Tibial nerve (tissue), 4 donors: ENCODE measurements at regions not wholly inside any gene's neighbourhood (a gene's known extent, or its start where the extent isn't known, plus 50 kb on each side); places are given as distances from the start of the nearest gene placed in this dataset. TPM values are rescaled to one million over a fixed set of nuclear protein-coding genes. Genes with fewer than 3 reads are reported as not detected.

ENCODE experiments used
- DNase-seq, 2 donors: peaks; one replicate each; pipeline ENCODE4 v3.0.0-alpha.2; 2019; ENCODE audit warnings: low spot score in 2 of 2
- H3K27ac ChIP-seq, 4 donors: fragments of 200-600 bp; sonication (generic) in 3 of 4; one replicate each; pipeline ENCODE4 v1.5.1; 2017 to 2019; ENCODE audit warnings: mild to moderate bottlenecking in 1 of 4
- H3K27me3 ChIP-seq, 2 donors: fragments of 200-600 bp; sonication (generic) in 1 of 2; one replicate each; pipeline versions ENCODE4 v1.5.1 to v1.6.0; 2017 to 2019
- H3K36me3 ChIP-seq, 3 donors: fragments of 200-600 bp; sonication (generic); one replicate each; pipeline ENCODE4 v1.5.1; 2018 to 2019
- H3K4me1 ChIP-seq, 4 donors: fragments of 200-600 bp; sonication (generic) in 3 of 4; one replicate each; pipeline ENCODE4 v1.5.1; 2017 to 2019
- H3K4me3 ChIP-seq, 4 donors: fragments of 200-600 bp; sonication (generic) in 3 of 4; one replicate each; pipeline ENCODE4 v1.5.1; 2017 to 2019; ENCODE audit warnings: mild to moderate bottlenecking in 1 of 4, moderate library complexity in 1 of 4
- H3K9me3 ChIP-seq, 4 donors: fragments of 200-600 bp; sonication (generic) in 3 of 4; one replicate each; pipeline ENCODE4 v1.5.1; 2017 to 2019
- EP300 ChIP-seq, 2 donors: sonication (generic); formaldehyde crosslinking; IDR thresholded peaks; one replicate each; pipeline ENCODE4 v1.6.1; 2017; ENCODE audit warnings: antibody characterized with exemption in 2 of 2, mild to moderate bottlenecking in 1 of 2
- POLR2A ChIP-seq, 2 donors: fragments of 450-650 bp; IDR thresholded peaks; one replicate each; pipeline ENCODE4 v1.6.1; 2017; ENCODE audit warnings: antibody characterized with exemption in 2 of 2, mild to moderate bottlenecking in 2 of 2, moderate library complexity in 2 of 2
- WGBS, 2 donors: methylation state at CpG; one replicate each; pipeline ENCODE4 v1.1.5; 2018; 5-methylcytosine and 5-hydroxymethylcytosine counted together
- small RNA-seq: library from RNA; depleted of rRNA; stranded (forward); fragments of <200 nt; gene quantifications from one replicate; pipeline ENCODE3, GENCODE V24; 2016
- TF ChIP-seq, protein P1 (sequence below), 5 experiments: fragments of 200-600 bp in 3 of 5; fragments of 450-650 bp in 2 of 5; sonication (generic) in 3 of 5; IDR thresholded peaks; one replicate each; pipeline ENCODE4 v1.5.1; 2016 to 2019; ENCODE audit warnings: antibody characterized with exemption in 5 of 5, mild to moderate bottlenecking in 3 of 5, moderate library complexity in 2 of 5

DNA sequence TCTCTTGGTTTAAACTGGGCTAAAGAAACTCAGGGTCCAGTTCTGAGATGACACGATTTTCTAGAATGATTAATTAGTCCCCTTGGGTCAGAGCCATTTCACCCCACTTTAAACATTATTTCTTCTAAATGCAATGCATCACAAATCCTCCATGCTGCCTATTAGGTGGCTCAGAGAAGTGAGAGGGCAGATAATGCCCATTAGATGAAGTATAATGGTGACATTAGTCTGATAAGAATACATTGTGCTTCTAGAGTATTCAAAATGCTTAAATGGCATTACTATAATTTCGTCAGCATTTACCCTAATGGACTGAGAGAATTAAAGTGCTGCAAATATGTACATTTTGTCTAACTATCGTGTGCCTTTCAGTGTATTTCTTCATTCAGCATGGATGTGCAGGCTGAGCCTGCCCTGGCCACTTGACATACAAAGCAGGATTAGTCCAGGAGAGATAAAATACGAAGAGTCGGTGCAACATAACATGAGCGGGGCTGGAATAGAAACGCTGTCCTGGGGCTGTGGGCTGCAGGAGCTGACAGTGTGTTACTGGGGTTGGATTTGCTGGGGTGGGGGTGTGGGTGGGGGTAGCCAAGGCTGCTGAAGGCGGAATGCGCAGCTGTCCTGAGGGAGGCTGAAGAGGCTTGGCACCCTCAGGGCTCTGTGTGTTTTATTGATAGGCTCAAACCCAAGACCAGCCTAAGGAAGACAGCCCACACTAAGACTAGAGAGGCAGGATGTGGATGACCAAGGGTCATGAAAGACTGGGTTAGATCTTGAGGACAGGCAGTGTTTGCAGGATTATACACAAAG, 52.8 kb upstream of the KLF6 start:
- H3K9me3 ChIP-seq = no peaks in the 10 kb centered on the region
- no peak for DNase-seq
- H3K4me1 ChIP-seq = peaks cover 0 to 11% (median 0%) of the 10 kb centered on the region in 4 donors
- TF ChIP-seq EP300 (IDR thresholded peaks at IDR 0.05) (no peak), POLR2A (IDR thresholded peaks at IDR 0.05) (no peak)
- TF ChIP-seq, protein P1, sequence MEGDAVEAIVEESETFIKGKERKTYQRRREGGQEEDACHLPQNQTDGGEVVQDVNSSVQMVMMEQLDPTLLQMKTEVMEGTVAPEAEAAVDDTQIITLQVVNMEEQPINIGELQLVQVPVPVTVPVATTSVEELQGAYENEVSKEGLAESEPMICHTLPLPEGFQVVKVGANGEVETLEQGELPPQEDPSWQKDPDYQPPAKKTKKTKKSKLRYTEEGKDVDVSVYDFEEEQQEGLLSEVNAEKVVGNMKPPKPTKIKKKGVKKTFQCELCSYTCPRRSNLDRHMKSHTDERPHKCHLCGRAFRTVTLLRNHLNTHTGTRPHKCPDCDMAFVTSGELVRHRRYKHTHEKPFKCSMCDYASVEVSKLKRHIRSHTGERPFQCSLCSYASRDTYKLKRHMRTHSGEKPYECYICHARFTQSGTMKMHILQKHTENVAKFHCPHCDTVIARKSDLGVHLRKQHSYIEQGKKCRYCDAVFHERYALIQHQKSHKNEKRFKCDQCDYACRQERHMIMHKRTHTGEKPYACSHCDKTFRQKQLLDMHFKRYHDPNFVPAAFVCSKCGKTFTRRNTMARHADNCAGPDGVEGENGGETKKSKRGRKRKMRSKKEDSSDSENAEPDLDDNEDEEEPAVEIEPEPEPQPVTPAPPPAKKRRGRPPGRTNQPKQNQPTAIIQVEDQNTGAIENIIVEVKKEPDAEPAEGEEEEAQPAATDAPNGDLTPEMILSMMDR (IDR thresholded peaks at IDR 0.05) = no peak
- H3K36me3 ChIP-seq = no peaks in the 10 kb centered on the region
- H3K27me3 ChIP-seq = no peaks in the 10 kb centered on the region
- no peak overlapping the region for H3K27ac ChIP-seq
- WGBS, 2 donors = 83 to 89% methylated on average over 9 of the region's 9 CpGs
- H3K4me3 ChIP-seq = no peak overlapping the region

DNA sequence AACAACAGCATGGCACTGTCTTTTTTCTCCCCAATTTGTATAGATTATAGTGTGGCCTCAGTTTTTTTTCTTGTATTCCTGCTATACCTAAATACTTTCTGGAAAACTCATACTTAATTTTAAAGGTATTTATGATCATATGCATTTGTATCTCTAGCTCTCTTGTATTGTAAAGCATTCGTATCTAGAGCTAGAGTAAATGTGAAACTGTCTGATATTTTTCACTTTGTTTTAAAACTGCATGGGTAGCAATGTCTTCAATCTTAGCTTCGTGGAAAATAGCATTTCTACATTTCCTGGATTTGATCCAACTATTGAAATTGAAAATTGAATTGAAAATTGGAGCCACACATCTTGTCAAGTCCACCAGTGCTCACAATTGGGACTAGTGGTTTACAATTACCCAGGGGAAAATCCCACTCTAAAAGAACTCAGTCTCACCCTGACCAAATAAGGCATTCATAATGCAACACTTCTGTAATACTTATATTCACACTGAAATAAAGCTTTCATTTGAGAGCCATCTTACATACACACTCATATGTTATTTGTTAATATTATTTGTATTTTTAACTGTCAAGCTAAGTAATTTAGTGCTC, 51.3 kb upstream of the KLF6 start:
- Histone ChIP-seq H3K27ac (no peak overlapping the region), H3K27me3 (no peaks in the 10 kb centered on the region), H3K36me3 (no peaks in the 10 kb centered on the region), H3K4me3 (no peak overlapping the region), H3K9me3 (no peaks in the 10 kb centered on the region), H3K4me1 (peaks cover 0 to 24% (median 5%) of the 10 kb centered on the region in 4 donors)
- WGBS, 2 donors = 46 to 51% methylated on average over 2 of the region's 2 CpGs
- TF ChIP-seq, protein P1 (IDR thresholded peaks at IDR 0.05) = no peak
- no peak for TF ChIP-seq EP300 (IDR thresholded peaks at IDR 0.05)
- no peak for TF ChIP-seq POLR2A (IDR thresholded peaks at IDR 0.05)
- no peak for DNase-seq

DNA sequence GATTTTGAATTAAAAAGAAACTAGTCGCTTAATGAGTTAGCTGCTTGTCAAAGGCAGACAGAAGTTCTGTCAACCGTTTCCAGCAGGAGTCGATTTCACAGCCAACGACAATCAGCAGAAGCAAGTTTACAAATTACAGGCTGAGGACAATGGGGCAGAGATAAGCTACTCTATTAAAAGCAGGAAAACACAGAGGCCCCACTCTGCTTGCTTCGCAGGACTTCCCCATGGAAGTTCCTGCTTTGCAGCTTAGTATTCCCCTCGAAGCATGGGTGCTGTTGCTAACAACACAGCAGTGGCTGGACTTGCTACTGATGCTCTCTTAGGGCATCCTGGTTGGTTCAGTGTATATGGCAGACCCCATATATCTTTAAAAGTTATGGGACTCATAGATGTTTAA, 50.8 kb upstream of the KLF6 start:
- Histone ChIP-seq H3K4me3 (no peak overlapping the region), H3K27ac (no peak overlapping the region), H3K9me3 (no peaks in the 10 kb centered on the region), H3K4me1 (peaks cover 0 to 29% (median 10%) of the 10 kb centered on the region in 4 donors), H3K27me3 (no peaks in the 10 kb centered on the region), H3K36me3 (no peaks in the 10 kb centered on the region)
- WGBS, 2 donors = 60 to 74% methylated on average over 6 of the region's 6 CpGs
- DNase-seq = no peak
- TF ChIP-seq POLR2A (IDR thresholded peaks at IDR 0.05) (no peak), EP300 (IDR thresholded peaks at IDR 0.05) (peak in 1 of 2 donors; percentile 27)

DNA sequence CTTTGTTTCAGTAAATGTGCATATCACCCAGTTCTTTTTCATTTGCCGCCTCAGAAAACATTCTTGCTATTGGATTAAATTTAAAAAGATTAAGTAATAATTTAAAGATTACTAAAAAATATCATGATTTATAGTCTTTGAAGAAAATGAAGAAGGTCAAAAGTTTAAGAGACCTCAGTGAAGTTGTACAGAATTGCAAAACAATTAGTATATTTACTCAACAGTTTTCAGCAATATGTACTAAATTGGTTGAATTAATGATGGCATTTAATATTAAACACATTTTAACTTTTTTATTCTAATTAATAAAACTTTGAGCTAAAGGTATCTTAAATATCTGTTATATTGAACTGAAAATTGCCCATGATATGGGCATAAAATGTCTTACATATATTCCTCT, 49.9 kb upstream of the KLF6 start:
- no peak overlapping the region for H3K4me3 ChIP-seq
- TF ChIP-seq EP300 (IDR thresholded peaks at IDR 0.05) (no peak), POLR2A (IDR thresholded peaks at IDR 0.05) (no peak)
- TF ChIP-seq, protein P1 (IDR thresholded peaks at IDR 0.05) = no peak
- H3K27me3 ChIP-seq = no peaks in the 10 kb centered on the region
- H3K9me3 ChIP-seq = no peaks in the 10 kb centered on the region
- 96 to 98% methylated on average over 1 of the region's 1 CpG for WGBS, 2 donors
- no peaks in the 10 kb centered on the region for H3K36me3 ChIP-seq
- peaks cover 0 to 37% (median 11%) of the 10 kb centered on the region in 4 donors for H3K4me1 ChIP-seq
- DNase-seq = no peak
- no peak overlapping the region for H3K27ac ChIP-seq

Small RNAs in the stretch of these regions (small RNA-seq; reads per million reads assigned to genes)
- gene MIR6078 = not detected
- gene RNU6-163P = not detected
